ENCODE measurements at regions not wholly inside any gene's neighbourhood (a gene's known extent, or its start where the extent isn't known, plus 50 kb on each side); places are given as distances from the start of the nearest gene placed in this dataset.
A peak's percentile ranks its signal among the peaks of the same experiment; 100 is the strongest.

DNA sequence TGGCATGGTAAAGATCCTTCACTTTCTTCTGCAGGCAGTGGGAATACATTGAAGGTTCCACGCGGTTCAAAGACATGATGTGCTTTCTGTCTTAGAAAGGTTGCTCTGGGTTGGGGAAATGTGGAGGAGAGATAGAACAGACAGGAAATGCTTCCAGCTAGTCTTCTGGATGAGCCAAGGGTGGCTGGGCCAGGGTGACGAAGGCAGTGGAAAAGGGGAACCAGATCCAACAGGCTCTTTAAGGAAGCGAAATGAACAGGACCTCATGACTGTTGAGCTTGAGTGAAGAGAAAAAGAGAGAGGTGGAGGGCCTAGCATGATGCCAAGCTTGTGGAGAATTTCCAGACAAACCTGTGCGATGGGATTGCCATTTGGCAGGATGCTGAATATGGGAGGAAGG lies 56.4 kb upstream of the LMO1 start:
- H3K27ac ChIP-seq: no peak overlapping the region
- TF ChIP-seq, protein P1, sequence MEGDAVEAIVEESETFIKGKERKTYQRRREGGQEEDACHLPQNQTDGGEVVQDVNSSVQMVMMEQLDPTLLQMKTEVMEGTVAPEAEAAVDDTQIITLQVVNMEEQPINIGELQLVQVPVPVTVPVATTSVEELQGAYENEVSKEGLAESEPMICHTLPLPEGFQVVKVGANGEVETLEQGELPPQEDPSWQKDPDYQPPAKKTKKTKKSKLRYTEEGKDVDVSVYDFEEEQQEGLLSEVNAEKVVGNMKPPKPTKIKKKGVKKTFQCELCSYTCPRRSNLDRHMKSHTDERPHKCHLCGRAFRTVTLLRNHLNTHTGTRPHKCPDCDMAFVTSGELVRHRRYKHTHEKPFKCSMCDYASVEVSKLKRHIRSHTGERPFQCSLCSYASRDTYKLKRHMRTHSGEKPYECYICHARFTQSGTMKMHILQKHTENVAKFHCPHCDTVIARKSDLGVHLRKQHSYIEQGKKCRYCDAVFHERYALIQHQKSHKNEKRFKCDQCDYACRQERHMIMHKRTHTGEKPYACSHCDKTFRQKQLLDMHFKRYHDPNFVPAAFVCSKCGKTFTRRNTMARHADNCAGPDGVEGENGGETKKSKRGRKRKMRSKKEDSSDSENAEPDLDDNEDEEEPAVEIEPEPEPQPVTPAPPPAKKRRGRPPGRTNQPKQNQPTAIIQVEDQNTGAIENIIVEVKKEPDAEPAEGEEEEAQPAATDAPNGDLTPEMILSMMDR (IDR thresholded peaks at IDR 0.05): no peak
- TF ChIP-seq POLR2A (IDR thresholded peaks at IDR 0.05): no peak
- intact Hi-C loops (cut with DNase I): no loop called here
- 75 to 79% methylated on average over 5 of the region's 5 CpGs for WGBS, 2 donors
- H3K9me3 ChIP-seq: no peaks in the 10 kb centered on the region
- DNase-seq (no peak), ATAC-seq (no peak)
- no peaks in the 10 kb centered on the region for H3K36me3 ChIP-seq (replicated peaks in 1 of 2; ENCODE audit: insufficient read depth in 1 of 2, low read depth in 2 of 2)
- no peak overlapping the region for H3K4me3 ChIP-seq
- H3K27me3 ChIP-seq: no peaks in the 10 kb centered on the region
- H3K4me1 ChIP-seq: no peaks in the 10 kb centered on the region

DNA sequence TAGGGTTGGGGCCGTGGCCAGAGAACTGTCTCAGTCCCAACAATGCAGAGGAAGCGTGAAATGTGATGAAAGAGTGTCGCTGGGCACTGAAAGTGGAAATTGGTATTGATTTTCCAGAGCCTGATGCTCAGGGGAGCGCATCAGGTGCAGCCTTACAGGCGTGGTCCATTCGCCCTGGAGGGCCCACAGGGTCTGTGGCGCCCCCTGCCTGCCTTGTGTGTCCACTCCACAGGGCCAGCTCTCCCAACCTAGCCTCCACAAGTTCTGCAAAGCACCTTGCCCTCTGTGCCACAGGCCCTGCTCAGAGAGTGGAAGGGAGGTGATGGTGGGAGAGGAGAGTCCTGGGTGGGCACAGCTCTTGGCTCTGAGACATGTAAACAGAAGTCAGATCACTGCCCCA lies 54.9 kb upstream of the LMO1 start:
- TF ChIP-seq, protein P1 (IDR thresholded peaks at IDR 0.05): peak in 3 of 7 experiments; percentile 18 to 34 (median 19)
- TF ChIP-seq POLR2A (IDR thresholded peaks at IDR 0.05): no peak
- intact Hi-C loops (cut with DNase I): no loop called here
- no peaks in the 10 kb centered on the region for H3K27me3 ChIP-seq
- 53 to 54% methylated on average over 7 of the region's 7 CpGs for WGBS, 2 donors
- H3K9me3 ChIP-seq: no peaks in the 10 kb centered on the region
- no peak for ATAC-seq
- H3K4me1 ChIP-seq: no peaks in the 10 kb centered on the region
- H3K27ac ChIP-seq: no peak overlapping the region
- peak in 1 of 4 donors; percentile 22 for DNase-seq
- no peaks in the 10 kb centered on the region for H3K36me3 ChIP-seq (replicated peaks in 1 of 2; ENCODE audit: insufficient read depth in 1 of 2, low read depth in 2 of 2)
- no peak overlapping the region for H3K4me3 ChIP-seq

DNA sequence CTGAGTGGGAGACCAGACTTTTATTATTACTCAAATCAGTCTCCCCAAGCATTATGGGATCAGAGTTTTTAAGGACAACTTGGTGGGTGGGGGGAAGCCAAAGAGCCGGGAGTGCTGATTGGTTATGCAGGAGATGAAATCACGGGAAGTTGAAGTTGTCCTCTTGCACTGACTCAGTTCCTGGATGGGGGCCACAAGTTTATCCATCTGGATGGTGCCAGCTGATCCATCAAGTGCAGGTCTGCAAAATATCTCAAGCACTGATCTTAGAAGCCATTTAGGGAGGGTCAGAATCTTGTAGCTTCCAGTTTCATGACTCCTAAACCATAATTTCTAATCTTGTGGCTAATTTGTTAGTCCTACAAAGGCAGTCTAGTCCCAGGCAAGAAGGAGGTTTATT lies 53.5 kb upstream of the LMO1 start:
- no peak for ATAC-seq
- Histone ChIP-seq H3K27me3 (no peaks in the 10 kb centered on the region), H3K36me3 (replicated peaks in 1 of 2; ENCODE audit: insufficient read depth in 1 of 2, low read depth in 2 of 2) (no peaks in the 10 kb centered on the region), H3K4me3 (no peak overlapping the region), H3K9me3 (no peaks in the 10 kb centered on the region), H3K4me1 (no peaks in the 10 kb centered on the region), H3K27ac (no peak overlapping the region)
- TF ChIP-seq, protein P1 (IDR thresholded peaks at IDR 0.05): no peak
- no peak for TF ChIP-seq POLR2A (IDR thresholded peaks at IDR 0.05)
- WGBS, 2 donors: 66 to 68% methylated on average over 2 of the region's 2 CpGs
- intact Hi-C loops (cut with DNase I): no loop called here
- DNase-seq: no peak

DNA sequence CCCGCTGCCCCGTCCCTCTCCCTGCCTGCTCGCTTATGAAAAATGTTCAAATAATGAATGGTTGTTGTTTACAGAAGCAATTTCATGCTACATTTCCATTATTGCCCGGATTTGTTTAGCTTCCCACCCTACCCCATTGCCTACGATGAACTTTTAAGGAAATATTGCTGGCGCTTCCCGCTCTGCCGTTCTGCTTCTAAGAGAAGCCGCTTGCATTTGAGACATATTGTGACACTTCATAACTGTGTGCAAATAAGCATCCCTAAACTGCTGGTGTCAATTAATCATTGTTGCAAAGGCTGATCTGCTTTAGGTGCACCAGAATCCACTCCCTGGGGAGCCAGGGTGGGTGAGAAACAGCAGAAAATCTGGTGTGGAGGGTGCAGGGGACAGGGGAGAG lies 52.3 kb upstream of the LMO1 start:
- no peak for DNase-seq
- Histone ChIP-seq H3K9me3 (no peaks in the 10 kb centered on the region), H3K4me1 (no peaks in the 10 kb centered on the region), H3K36me3 (replicated peaks in 1 of 2; ENCODE audit: insufficient read depth in 1 of 2, low read depth in 2 of 2) (no peaks in the 10 kb centered on the region), H3K27ac (no peak overlapping the region), H3K4me3 (no peak overlapping the region), H3K27me3 (no peaks in the 10 kb centered on the region)
- intact Hi-C loops (cut with DNase I): no loop called here
- TF ChIP-seq POLR2A (IDR thresholded peaks at IDR 0.05): no peak
- TF ChIP-seq, protein P1 (IDR thresholded peaks at IDR 0.05): no peak
- no peak for ATAC-seq
- 61 to 62% methylated on average over 8 to 9 of the region's 9 CpGs for WGBS, 2 donors

DNA sequence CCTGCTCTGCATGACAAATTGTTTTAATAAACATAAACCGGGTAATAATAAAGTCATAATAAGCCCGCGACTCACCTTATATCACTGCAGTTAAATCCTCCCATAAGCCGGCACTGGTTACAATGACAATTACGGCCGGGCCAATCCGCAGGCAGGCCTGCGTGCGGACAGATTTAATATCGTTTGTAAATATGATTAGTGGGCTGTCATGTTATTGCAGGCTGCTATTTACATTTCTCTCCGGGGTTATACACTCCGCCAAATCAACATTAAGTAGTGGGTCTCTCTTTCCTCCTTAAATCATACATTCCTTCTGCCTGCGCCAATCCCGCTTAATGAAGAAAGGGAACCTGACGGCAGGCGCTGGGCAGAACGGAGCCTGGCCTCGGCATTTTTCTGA lies 51.8 kb upstream of the LMO1 start:
- intact Hi-C loops (cut with DNase I): no loop called here
- H3K9me3 ChIP-seq: no peaks in the 10 kb centered on the region
- no peak overlapping the region for H3K27ac ChIP-seq
- H3K4me1 ChIP-seq: no peaks in the 10 kb centered on the region
- no peaks in the 10 kb centered on the region for H3K27me3 ChIP-seq
- H3K4me3 ChIP-seq: no peak overlapping the region
- WGBS, 2 donors: 72 to 75% methylated on average over 18 of the region's 18 CpGs
- TF ChIP-seq, protein P1 (IDR thresholded peaks at IDR 0.05): no peak
- TF ChIP-seq POLR2A (IDR thresholded peaks at IDR 0.05): no peak
- DNase-seq (peak in 1 of 4 donors; percentile 5), ATAC-seq (no peak)
- no peaks in the 10 kb centered on the region for H3K36me3 ChIP-seq (replicated peaks in 1 of 2; ENCODE audit: insufficient read depth in 1 of 2, low read depth in 2 of 2)

All from body of pancreas (tissue), 4 donors.